OCI-LY1 (cell line): ENCODE measurements at regions not wholly inside any gene's neighbourhood (a gene's known extent, or its start where the extent isn't known, plus 50 kb on each side); places are given as distances from the start of the nearest gene placed in this dataset.

ENCODE experiments used
- H2AFZ ChIP-seq: fragments of 200-600 bp; sonication (generic), shearing (Covaris generic); 2 replicates; pipeline ENCODE4 v1.6.0; 2014; ENCODE audit warnings: antibody characterized with exemption, mild to moderate bottlenecking, low read length
- H3F3A ChIP-seq: fragments of 200-600 bp; sonication (generic), shearing (Covaris generic); 2 replicates; pipeline ENCODE4 v1.6.0; 2014; ENCODE audit warnings: mild to moderate bottlenecking, antibody characterized with exemption, low read length, moderate library complexity; ENCODE audit not compliant: insufficient read depth
- H3K27ac ChIP-seq: fragments of 200-600 bp; sonication (generic); 2 replicates; pipeline ENCODE4 v1.5.1; 2014; ENCODE audit warnings: low read length, mixed run types, mild to moderate bottlenecking, low read depth; ENCODE audit not compliant: poor library complexity, severe bottlenecking
- H3K27me3 ChIP-seq: fragments of 200-600 bp; sonication (generic); 2 replicates; pipeline ENCODE4 v1.6.0; 2014; ENCODE audit warnings: antibody characterized with exemption, mild to moderate bottlenecking, low read length, moderate library complexity; ENCODE audit not compliant: insufficient read depth
- H3K36me3 ChIP-seq: fragments of 200-600 bp; sonication (generic); 2 replicates; pipeline ENCODE4 v1.6.1; 2014; ENCODE audit warnings: mild to moderate bottlenecking, antibody characterized with exemption, low read length, moderate library complexity, mixed read lengths; ENCODE audit not compliant: insufficient read depth
- H3K4me1 ChIP-seq: fragments of 200-600 bp; sonication (generic); 2 replicates; pipeline ENCODE4 v1.5.1; 2014; ENCODE audit warnings: mild to moderate bottlenecking, low read length, moderate library complexity; ENCODE audit not compliant: insufficient read depth, severe bottlenecking
- H3K4me2 ChIP-seq: fragments of 200-600 bp; sonication (generic), shearing (Covaris generic); 2 replicates; pipeline ENCODE4 v1.6.1; 2014; ENCODE audit warnings: low read length
- H3K4me3 ChIP-seq: fragments of 200-600 bp; sonication (generic); 2 replicates; pipeline ENCODE4 v1.5.1; 2014; ENCODE audit warnings: low read length, low read depth, mild to moderate bottlenecking, mixed read lengths; ENCODE audit not compliant: poor library complexity, severe bottlenecking
- H3K79me2 ChIP-seq: fragments of 200-600 bp; shearing (Covaris generic); 2 replicates; pipeline ENCODE4 v1.6.1; 2016; ENCODE audit warnings: mixed run types, low read length, mixed read lengths; ENCODE audit not compliant: insufficient read depth
- H3K9ac ChIP-seq: fragments of 200-600 bp; sonication (generic), shearing (Covaris generic); 2 replicates; pipeline ENCODE4 v1.6.1; 2014; ENCODE audit warnings: mild to moderate bottlenecking, low read length, mixed read lengths
- H3K9me2 ChIP-seq: fragments of 200-600 bp; sonication (generic), shearing (Covaris generic); 2 replicates; pipeline ENCODE4 v1.6.1; 2014; ENCODE audit warnings: low read depth, mild to moderate bottlenecking, low read length, mixed read lengths
- H3K9me3 ChIP-seq: fragments of 200-600 bp; shearing (Covaris generic); 2 replicates; pipeline ENCODE4 v1.6.1; 2014; ENCODE audit warnings: low read length, mixed read lengths
- H4K20me1 ChIP-seq: fragments of 200-600 bp; sonication (generic), shearing (Covaris generic); 2 replicates; pipeline ENCODE4 v1.6.0; 2016; ENCODE audit warnings: mild to moderate bottlenecking, low read length; ENCODE audit not compliant: insufficient read depth
- EZH2 ChIP-seq: fragments of 200-600 bp; sonication (generic), shearing (Covaris generic); IDR thresholded peaks from 2 replicates; pipeline ENCODE4 v1.8.0; 2017; ENCODE audit warnings: borderline replicate concordance, mixed run types, mild to moderate bottlenecking, antibody characterized with exemption, low read length, moderate library complexity, mixed read lengths
- TF ChIP-seq, protein P1 (sequence below): fragments of 200-600 bp; sonication (generic), shearing (Covaris generic); IDR thresholded peaks from 2 replicates; pipeline ENCODE4 v1.5.1; 2017; ENCODE audit warnings: mild to moderate bottlenecking, antibody characterized with exemption, low read length, moderate library complexity, mixed read lengths

DNA sequence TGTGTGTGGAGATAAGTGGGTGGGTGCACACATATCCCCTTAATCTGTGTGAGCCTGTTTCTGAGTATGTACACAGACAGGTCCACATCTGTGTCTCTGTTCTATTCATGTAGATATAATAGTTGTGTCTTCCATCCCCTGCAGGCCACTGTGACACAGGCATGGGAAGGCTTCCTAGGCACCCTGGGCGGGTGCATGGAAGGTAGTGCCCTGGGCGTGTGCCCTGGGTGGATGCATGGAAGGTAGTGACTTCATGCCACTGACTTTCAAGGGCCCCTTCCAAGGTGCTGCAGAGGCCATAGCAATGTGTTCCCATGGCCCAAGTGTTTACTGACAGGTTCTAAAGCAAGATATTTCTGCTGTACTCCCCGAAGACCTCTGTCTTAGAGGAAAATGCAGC is 462.5 kb upstream of the HS6ST1 start:
- Histone ChIP-seq H4K20me1 (no peaks in the 10 kb centered on the region), H3K4me1 (no peaks in the 10 kb centered on the region), H3K9me2 (no peaks in the 10 kb centered on the region), H3K27ac (no peak overlapping the region), H3K36me3 (no peaks in the 10 kb centered on the region), H3K9ac (no peak overlapping the region), H3K4me3 (no peak overlapping the region), H3K27me3 (no peaks in the 10 kb centered on the region), H3K4me2 (no peak overlapping the region), H2AFZ (no peak overlapping the region), H3K9me3 (no peaks in the 10 kb centered on the region), H3K79me2 (no peaks in the 10 kb centered on the region), H3F3A (no peaks in the 10 kb centered on the region)
- TF ChIP-seq, protein P1, sequence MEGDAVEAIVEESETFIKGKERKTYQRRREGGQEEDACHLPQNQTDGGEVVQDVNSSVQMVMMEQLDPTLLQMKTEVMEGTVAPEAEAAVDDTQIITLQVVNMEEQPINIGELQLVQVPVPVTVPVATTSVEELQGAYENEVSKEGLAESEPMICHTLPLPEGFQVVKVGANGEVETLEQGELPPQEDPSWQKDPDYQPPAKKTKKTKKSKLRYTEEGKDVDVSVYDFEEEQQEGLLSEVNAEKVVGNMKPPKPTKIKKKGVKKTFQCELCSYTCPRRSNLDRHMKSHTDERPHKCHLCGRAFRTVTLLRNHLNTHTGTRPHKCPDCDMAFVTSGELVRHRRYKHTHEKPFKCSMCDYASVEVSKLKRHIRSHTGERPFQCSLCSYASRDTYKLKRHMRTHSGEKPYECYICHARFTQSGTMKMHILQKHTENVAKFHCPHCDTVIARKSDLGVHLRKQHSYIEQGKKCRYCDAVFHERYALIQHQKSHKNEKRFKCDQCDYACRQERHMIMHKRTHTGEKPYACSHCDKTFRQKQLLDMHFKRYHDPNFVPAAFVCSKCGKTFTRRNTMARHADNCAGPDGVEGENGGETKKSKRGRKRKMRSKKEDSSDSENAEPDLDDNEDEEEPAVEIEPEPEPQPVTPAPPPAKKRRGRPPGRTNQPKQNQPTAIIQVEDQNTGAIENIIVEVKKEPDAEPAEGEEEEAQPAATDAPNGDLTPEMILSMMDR, result no peak
- no peak for TF ChIP-seq EZH2

DNA sequence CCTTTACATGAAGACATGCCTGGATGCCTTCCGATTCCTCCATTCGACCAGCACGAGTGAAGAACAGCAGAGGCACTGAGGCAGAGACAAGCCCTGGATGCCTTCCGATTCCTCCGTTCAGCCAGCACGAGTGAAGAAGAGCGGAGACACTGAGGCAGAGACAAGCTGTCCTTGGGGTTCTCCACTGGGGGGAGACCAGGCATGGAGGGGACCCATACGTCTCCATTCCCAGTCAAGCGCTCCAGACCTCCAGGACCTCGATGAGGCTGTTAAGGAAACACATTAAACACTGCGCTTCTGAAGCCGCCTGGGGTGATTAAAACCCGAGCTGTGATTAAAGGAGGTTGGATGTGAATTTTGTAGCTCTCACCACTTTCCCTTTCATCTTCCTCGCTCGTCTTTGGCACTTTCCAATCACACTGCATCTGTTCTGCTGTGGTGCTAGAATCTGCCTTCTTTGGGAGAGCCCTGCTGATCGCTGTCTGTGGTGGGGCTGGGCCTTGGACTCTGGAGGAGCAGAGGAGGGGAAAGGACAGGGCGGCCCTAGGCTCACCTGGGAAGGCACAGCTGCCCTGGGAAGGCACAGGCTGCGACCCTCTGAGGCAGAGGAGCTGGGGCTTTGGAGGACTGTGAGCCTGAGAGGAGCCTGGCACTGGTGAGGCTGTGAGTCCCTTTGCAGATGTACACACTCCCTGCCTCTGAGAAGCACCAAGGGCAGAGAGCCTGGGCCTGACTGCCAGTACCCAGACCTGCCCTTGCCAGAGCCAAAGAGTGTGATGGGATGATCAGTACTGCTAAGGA is 463.1 kb upstream of the HS6ST1 start:
- TF ChIP-seq, protein P1, result no peak
- no peak for TF ChIP-seq EZH2
- H3K79me2 ChIP-seq, result no peaks in the 10 kb centered on the region
- no peak overlapping the region for H3K4me3 ChIP-seq
- H3K9me3 ChIP-seq, result no peaks in the 10 kb centered on the region
- no peak overlapping the region for H2AFZ ChIP-seq
- no peaks in the 10 kb centered on the region for H3K27me3 ChIP-seq
- H3F3A ChIP-seq, result no peaks in the 10 kb centered on the region
- no peaks in the 10 kb centered on the region for H3K36me3 ChIP-seq
- no peaks in the 10 kb centered on the region for H3K9me2 ChIP-seq
- H4K20me1 ChIP-seq, result no peaks in the 10 kb centered on the region
- H3K4me1 ChIP-seq, result no peaks in the 10 kb centered on the region
- no peak overlapping the region for H3K9ac ChIP-seq
- no peak overlapping the region for H3K4me2 ChIP-seq
- H3K27ac ChIP-seq, result no peak overlapping the region

DNA sequence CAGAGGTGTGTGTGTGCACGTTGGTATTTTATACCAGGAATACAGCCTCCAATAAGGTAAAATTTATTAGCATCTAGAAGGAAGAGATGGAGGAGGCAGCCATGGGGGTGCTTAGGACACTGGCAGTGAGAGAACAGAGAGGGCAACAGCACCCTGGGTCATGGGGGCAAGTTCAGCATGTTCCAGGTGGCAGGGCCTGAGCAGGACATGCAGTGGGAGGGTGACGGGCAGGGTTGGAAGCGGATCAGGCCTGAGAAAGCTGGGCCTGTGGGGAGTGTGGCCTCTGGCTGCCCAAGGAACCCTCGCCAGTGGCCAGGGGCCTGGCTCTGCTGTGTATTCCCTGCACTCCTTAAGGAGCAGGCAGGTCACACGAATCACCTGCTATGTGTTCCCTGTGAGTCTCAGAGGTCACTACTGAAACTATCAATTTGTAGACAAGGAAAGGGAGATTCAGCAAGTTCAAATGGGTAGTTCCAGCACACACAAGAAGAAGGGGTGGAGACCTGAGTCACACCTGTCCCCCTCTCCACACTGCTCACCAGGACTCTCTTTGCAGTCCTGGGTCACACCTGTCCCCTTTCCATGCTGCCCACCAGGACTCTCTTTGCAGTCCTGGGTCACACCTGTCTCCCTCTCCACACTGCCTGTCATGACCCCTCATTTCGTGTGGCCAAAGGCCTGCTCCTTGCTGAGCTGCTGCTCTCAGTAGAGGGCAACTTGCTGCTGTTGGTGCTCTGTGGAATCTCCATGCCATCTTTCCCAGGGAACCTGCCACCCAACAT is 463.9 kb upstream of the HS6ST1 start:
- no peak overlapping the region for H3K4me3 ChIP-seq
- no peaks in the 10 kb centered on the region for H3K4me1 ChIP-seq
- H4K20me1 ChIP-seq, result no peaks in the 10 kb centered on the region
- H3K9me3 ChIP-seq, result no peaks in the 10 kb centered on the region
- no peak overlapping the region for H2AFZ ChIP-seq
- TF ChIP-seq, protein P1, result no peak
- TF ChIP-seq EZH2, result no peak
- H3K27me3 ChIP-seq, result no peaks in the 10 kb centered on the region
- H3K27ac ChIP-seq, result no peak overlapping the region
- no peaks in the 10 kb centered on the region for H3K79me2 ChIP-seq
- H3K36me3 ChIP-seq, result no peaks in the 10 kb centered on the region
- no peak overlapping the region for H3K9ac ChIP-seq
- H3K4me2 ChIP-seq, result no peak overlapping the region
- H3F3A ChIP-seq, result no peaks in the 10 kb centered on the region
- no peaks in the 10 kb centered on the region for H3K9me2 ChIP-seq
